ENCODE measurements at regions not wholly inside any gene's neighbourhood (a gene's known extent, or its start where the extent isn't known, plus 50 kb on each side); places are given as distances from the start of the nearest gene placed in this dataset.

GRCh38 chr15:62612183-62612733 is 430.3 kb upstream of the TPM1 start:
- H3K4me1 Mint-ChIP-seq (ENCODE audit: low read depth): no peaks in the 10 kb centered on the region
- H3K9me3 Mint-ChIP-seq: no peaks in the 10 kb centered on the region
- no peak for DNase-seq
- peaks cover 20% of the 10 kb centered on the region for H3K27me3 Mint-ChIP-seq
- H3K36me3 Mint-ChIP-seq (ENCODE audit: low read depth): no peaks in the 10 kb centered on the region
- H3K4me3 Mint-ChIP-seq: no peak overlapping the region
- no peak overlapping the region for H3K27ac Mint-ChIP-seq

GRCh38 chr15:62612771-62613170 is 429.8 kb upstream of the TPM1 start:
- Mint-ChIP-seq H3K27me3 (peaks cover 20% of the 10 kb centered on the region), H3K4me1 (ENCODE audit: low read depth) (no peaks in the 10 kb centered on the region), H3K36me3 (ENCODE audit: low read depth) (no peaks in the 10 kb centered on the region), H3K4me3 (no peak overlapping the region), H3K27ac (no peak overlapping the region), H3K9me3 (no peaks in the 10 kb centered on the region)
- DNase-seq: no peak

- no peaks in the 10 kb centered on the region for H3K9me3 Mint-ChIP-seq
- H3K4me3 Mint-ChIP-seq: no peak overlapping the region
- no peaks in the 10 kb centered on the region for H3K36me3 Mint-ChIP-seq (ENCODE audit: low read depth)
- H3K4me1 Mint-ChIP-seq (ENCODE audit: low read depth): no peaks in the 10 kb centered on the region
- H3K27ac Mint-ChIP-seq: no peak overlapping the region
- H3K27me3 Mint-ChIP-seq: peaks cover 4% of the 10 kb centered on the region
- no peak for DNase-seq
Observed at GRCh38 chr15:62616746-62617145, 425.8 kb upstream of the TPM1 start.

GRCh38 chr15:62617741-62618140 is 424.8 kb upstream of the TPM1 start:
- Mint-ChIP-seq H3K9me3 (no peaks in the 10 kb centered on the region), H3K36me3 (ENCODE audit: low read depth) (no peaks in the 10 kb centered on the region), H3K4me3 (no peak overlapping the region), H3K27me3 (peaks cover 2% of the 10 kb centered on the region), H3K27ac (no peak overlapping the region), H3K4me1 (ENCODE audit: low read depth) (no peaks in the 10 kb centered on the region)
- DNase-seq: no peak

- DNase-seq: no peak
- Mint-ChIP-seq H3K27ac (no peak overlapping the region), H3K9me3 (no peaks in the 10 kb centered on the region)
Observed at GRCh38 chr15:62618432-62618831, 424.1 kb upstream of the TPM1 start.

GRCh38 chr15:62618846-62619504 is 423.6 kb upstream of the TPM1 start:
- no peaks in the 10 kb centered on the region for H3K36me3 Mint-ChIP-seq (ENCODE audit: low read depth)
- no peaks in the 10 kb centered on the region for H3K4me1 Mint-ChIP-seq (ENCODE audit: low read depth)
- H3K9me3 Mint-ChIP-seq: no peaks in the 10 kb centered on the region
- H3K4me3 Mint-ChIP-seq: no peak overlapping the region
- no peak overlapping the region for H3K27ac Mint-ChIP-seq
- DNase-seq: no peak
- H3K27me3 Mint-ChIP-seq: no peaks in the 10 kb centered on the region

More at GRCh38 chr15:62618432-62618831, 424.1 kb upstream of the TPM1 start:
- no peak overlapping the region for H3K4me3 Mint-ChIP-seq
- H3K4me1 Mint-ChIP-seq (ENCODE audit: low read depth): no peaks in the 10 kb centered on the region
- no peaks in the 10 kb centered on the region for H3K36me3 Mint-ChIP-seq (ENCODE audit: low read depth)
- H3K27me3 Mint-ChIP-seq: no peaks in the 10 kb centered on the region

- no peaks in the 10 kb centered on the region for H3K4me1 Mint-ChIP-seq (ENCODE audit: low read depth)
Observed at GRCh38 chr15:62619526-62619925, 423.0 kb upstream of the TPM1 start.

GRCh38 chr15:62622775-62623174 is 419.8 kb upstream of the TPM1 start:
- H3K9me3 Mint-ChIP-seq: no peaks in the 10 kb centered on the region
- no peak for DNase-seq
- no peak overlapping the region for H3K27ac Mint-ChIP-seq
- peaks cover 3% of the 10 kb centered on the region for H3K27me3 Mint-ChIP-seq
- H3K36me3 Mint-ChIP-seq (ENCODE audit: low read depth): no peaks in the 10 kb centered on the region
- H3K4me1 Mint-ChIP-seq (ENCODE audit: low read depth): peaks cover 2% of the 10 kb centered on the region
- no peak overlapping the region for H3K4me3 Mint-ChIP-seq

More at GRCh38 chr15:62619526-62619925, 423.0 kb upstream of the TPM1 start:
- Mint-ChIP-seq H3K4me3 (no peak overlapping the region), H3K27ac (no peak overlapping the region), H3K27me3 (no peaks in the 10 kb centered on the region), H3K9me3 (no peaks in the 10 kb centered on the region), H3K36me3 (ENCODE audit: low read depth) (no peaks in the 10 kb centered on the region)
- no peak for DNase-seq

- Mint-ChIP-seq H3K27me3 (peaks cover 5% of the 10 kb centered on the region), H3K36me3 (ENCODE audit: low read depth) (no peaks in the 10 kb centered on the region), H3K4me1 (ENCODE audit: low read depth) (peaks cover 2% of the 10 kb centered on the region), H3K4me3 (no peak overlapping the region), H3K27ac (no peak overlapping the region), H3K9me3 (no peaks in the 10 kb centered on the region)
- DNase-seq: no peak
Observed at GRCh38 chr15:62624547-62625378, 417.8 kb upstream of the TPM1 start.

GRCh38 chr15:62625429-62626033 is 417.0 kb upstream of the TPM1 start:
- Mint-ChIP-seq H3K9me3 (no peaks in the 10 kb centered on the region), H3K4me3 (no peak overlapping the region), H3K36me3 (ENCODE audit: low read depth) (no peaks in the 10 kb centered on the region), H3K4me1 (ENCODE audit: low read depth) (peaks cover 2% of the 10 kb centered on the region), H3K27me3 (peaks cover 5% of the 10 kb centered on the region), H3K27ac (no peak overlapping the region)
- DNase-seq: no peak

- no peaks in the 10 kb centered on the region for H3K36me3 Mint-ChIP-seq (ENCODE audit: low read depth)
- no peak overlapping the region for H3K27ac Mint-ChIP-seq
- H3K4me1 Mint-ChIP-seq (ENCODE audit: low read depth): peaks cover 2% of the 10 kb centered on the region
- no peak overlapping the region for H3K4me3 Mint-ChIP-seq
- peaks cover 5% of the 10 kb centered on the region for H3K27me3 Mint-ChIP-seq
- H3K9me3 Mint-ChIP-seq: no peaks in the 10 kb centered on the region
- DNase-seq: no peak
Observed at GRCh38 chr15:62626903-62627302, 415.6 kb upstream of the TPM1 start.

- no peak overlapping the region for H3K27ac Mint-ChIP-seq
- no peak overlapping the region for H3K4me3 Mint-ChIP-seq
- no peaks in the 10 kb centered on the region for H3K4me1 Mint-ChIP-seq (ENCODE audit: low read depth)
- H3K9me3 Mint-ChIP-seq: no peaks in the 10 kb centered on the region
- H3K27me3 Mint-ChIP-seq: peaks cover 2% of the 10 kb centered on the region
- no peak for DNase-seq
- no peaks in the 10 kb centered on the region for H3K36me3 Mint-ChIP-seq (ENCODE audit: low read depth)
Observed at GRCh38 chr15:62631076-62631724, 411.3 kb upstream of the TPM1 start.

GRCh38 chr15:62636823-62637573 is 405.5 kb upstream of the TPM1 start:
- no peak for DNase-seq
- Mint-ChIP-seq H3K27me3 (peaks cover 10% of the 10 kb centered on the region), H3K4me1 (ENCODE audit: low read depth) (no peaks in the 10 kb centered on the region), H3K36me3 (ENCODE audit: low read depth) (no peaks in the 10 kb centered on the region), H3K27ac (no peak overlapping the region), H3K4me3 (no peak overlapping the region), H3K9me3 (no peaks in the 10 kb centered on the region)

GRCh38 chr15:62637574-62637897 is 405.0 kb upstream of the TPM1 start:
- no peaks in the 10 kb centered on the region for H3K36me3 Mint-ChIP-seq (ENCODE audit: low read depth)
- H3K27ac Mint-ChIP-seq: no peak overlapping the region
- no peak overlapping the region for H3K4me3 Mint-ChIP-seq
- H3K27me3 Mint-ChIP-seq: peaks cover 10% of the 10 kb centered on the region
- no peaks in the 10 kb centered on the region for H3K4me1 Mint-ChIP-seq (ENCODE audit: low read depth)
- no peaks in the 10 kb centered on the region for H3K9me3 Mint-ChIP-seq
- no peak for DNase-seq

All from activated T-cell treated with anti-CD3 and anti-CD28 coated beads, Interleukin-2, amount 50 U/mL, for 24 hours (primary cell).